Activated CD4-positive, alpha-beta T cell treated with anti-CD3 and anti-CD28 coated beads, Interleukin-2, amount 50 U/mL, for 16 hours (primary cell): ENCODE measurements at regions not wholly inside any gene's neighbourhood (a gene's known extent, or its start where the extent isn't known, plus 50 kb on each side); places are given as distances from the start of the nearest gene placed in this dataset.

Source experiments
- DNase-seq: peaks from one replicate; pipeline ENCODE4 v3.0.0-alpha.2; 2020

DNA sequence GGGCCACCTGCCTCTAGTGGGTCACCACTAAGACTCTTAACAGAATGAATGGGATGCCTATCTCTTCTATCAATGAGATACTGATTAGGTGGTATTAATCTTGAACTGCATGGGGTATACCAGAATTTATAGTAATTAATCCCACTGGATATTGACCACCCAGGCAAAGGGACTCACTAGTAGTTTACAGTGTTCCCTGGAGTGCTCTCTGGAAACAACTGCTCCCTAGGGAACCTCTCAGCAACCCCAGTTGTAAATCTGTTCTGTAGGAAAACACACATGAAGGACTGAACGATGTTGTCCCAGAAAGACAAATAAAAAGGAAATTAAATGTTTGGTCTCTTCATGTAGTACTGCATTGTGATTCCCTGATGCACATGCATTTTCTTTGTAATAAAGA is 430.5 kb downstream of the HLX start:
- no peak for DNase-seq

DNA sequence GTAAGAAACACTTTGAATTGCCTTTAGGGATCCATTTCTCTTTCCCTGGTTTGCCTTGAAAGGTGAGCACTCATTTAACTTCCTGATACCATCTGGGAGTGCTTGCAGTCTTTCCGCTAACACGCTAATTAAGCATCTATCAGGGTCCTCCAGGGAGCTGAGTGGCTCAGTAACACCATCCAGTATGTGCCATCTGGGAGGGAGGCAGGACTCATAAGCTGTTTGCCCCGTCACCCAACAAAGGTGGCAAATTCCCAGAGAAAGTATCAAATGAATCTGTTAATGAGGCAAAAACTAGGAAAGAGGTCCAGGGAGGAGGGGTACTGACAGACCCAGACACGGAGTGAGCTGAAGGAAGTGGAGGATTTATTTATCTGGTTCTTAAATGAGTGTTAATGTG is 430.9 kb downstream of the HLX start:
- no peak for DNase-seq

DNA sequence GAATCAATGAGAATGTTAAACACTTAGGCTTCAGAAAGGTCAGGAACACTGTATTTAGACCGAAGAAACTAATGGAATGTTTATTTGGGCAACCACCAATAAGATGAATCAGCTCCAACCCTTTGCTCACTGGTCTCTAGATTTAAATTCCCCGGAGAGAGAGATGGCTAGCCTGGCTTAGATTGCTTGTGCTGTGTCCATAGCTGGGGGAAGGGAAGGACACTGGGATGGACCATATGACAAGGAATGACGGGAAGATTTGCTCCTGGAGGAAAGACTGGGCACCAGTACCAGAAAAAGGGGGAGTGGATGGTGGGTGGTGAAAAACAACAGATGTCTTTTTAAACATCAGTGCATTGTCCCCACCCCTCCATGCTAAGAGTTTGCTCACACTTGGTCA is 426.6 kb downstream of the DUSP10 start:
- DNase-seq = no peak

DNA sequence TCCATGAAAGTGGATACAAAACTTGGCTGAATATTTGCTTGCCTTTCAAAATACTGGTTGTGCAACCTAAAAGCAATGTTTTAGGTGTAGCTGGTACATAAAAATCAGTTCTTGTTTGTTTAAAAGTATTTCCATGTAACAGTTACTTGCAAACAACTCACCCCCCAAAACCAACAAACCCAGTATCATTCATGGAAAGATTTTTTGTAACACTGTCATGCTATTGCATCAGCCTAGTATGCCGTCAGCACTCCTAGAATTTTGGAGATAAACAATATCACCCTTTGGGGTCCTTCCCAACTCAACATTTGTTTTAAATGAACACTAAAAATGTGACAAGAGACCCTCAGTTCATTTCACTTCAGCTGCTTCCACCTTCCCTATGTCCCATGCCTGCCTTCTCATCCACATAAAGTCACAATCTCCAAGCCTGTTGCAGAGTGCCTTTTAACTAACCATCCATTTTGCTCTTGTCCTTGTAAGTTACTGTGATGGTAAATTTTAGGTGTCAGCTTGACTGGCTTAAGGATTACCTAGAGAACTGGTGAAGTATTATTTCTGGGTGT is 425.3 kb downstream of the DUSP10 start:
- no peak for DNase-seq

DNA sequence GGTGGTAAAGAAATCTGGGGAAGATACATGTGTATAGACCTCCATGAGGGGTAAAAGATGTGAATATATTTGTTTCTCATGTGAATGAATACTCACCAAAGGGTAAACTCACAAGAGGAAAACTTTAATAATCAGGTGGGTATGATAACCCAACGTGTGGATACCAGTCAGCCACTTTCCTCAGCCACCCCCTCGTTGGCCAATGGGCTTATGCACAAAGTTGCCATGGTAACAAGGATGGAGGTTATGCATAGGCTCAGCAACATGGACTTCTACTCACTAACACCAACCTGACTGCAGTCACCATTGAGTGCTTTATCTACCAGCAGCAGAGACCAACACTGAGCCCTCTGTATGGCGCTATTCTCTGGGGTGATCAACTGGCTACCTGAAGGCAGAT is 424.4 kb downstream of the DUSP10 start:
- no peak for DNase-seq

DNA sequence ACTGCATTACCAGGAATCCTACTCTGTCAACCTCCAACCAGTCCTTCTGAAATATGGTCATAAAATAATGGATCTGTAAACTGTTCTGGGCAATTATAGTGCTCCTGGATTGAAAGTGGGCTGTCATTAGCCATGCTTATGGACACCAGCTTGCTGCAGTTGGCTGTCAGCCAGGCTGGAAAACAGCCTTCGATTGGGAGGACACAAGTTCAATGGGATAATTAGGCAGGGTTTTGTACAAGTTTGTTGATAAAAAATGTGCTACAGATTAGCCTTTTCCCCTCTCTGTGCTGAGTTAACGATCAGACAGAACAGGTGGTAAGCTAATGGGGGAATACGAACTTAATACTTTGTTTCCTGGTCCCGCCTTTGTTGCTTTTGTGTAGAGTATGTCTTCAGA is 413.9 kb downstream of the DUSP10 start:
- DNase-seq = no peak

DNA sequence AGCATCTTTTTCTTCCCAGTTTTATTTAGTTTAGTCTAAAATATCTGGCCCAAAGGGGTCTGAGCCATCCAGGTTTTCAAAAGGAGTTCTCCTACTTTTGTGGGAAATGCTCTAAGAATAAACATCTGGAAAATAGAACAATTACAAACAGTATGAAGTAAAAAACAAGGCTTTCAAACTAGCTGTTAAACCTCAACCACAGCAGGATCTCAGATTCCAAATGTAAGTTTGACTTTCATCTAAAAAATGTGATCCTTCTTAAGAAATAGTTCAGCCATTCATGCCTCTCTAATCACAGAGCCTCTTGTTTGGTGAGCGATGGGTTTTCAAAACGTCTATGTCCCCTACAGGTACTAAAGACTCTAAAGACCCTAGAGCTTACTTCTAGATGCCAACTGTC is 413.5 kb downstream of the DUSP10 start:
- DNase-seq = no peak

DNA sequence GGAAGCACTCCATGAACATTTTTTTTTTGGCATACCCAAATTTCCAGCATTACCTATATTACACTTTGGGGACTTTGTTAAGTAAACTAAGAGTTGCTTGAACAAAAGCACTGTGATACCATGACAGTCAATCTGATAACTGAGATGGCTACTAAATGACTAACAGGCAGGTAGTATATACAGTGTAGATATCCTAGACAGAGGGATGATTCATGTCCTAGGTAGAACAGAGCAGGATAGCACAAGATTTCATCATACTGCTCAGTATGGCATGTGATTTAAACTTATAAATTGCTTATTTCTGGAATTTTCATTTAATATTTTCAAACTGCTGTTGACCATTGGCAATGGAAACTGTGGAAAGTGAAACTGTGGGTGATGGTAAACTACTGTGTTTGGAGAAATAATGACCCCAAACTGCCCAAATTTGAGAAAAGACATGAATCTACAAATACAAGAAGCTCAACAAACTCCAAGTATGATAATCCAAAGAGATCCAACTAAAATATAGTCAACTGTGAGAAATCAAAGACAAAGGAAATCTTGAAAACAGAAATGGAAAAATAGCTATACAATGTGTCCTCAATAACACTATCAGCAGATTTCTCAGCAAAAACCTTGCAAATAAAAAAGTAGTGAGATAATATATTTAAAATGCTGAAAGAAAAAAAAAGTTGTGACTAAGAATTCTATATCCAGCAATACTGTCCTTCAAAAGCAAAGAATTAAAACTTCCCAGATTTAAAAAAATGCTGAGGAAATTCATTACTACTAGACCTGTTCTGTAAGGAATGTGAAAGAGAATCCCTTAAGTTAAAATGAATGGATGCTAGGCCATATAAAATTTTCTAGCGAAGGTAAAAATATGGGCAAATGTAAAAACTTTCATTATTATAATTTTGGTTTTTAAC is 410.4 kb downstream of the DUSP10 start:
- no peak for DNase-seq

DNA sequence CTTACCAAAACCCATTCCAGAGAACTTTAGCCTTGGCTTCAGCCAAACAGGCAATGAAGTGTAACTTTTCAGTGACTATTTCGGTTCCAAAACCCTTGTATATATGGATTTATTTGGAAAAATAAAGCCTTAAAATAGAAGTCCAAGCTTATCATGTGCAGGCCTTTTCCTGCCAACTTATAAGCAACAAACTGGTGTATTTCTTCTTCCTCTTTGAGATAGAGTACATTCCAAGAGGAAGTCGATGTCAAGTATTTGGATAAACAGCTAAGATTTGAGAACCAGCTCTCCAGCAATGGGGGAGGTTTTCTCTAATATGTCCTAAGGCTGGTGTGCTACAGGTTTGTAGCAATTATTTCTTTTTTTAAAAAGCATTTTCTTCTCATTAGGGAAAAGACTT is 407.8 kb downstream of the DUSP10 start:
- DNase-seq = no peak

DNA sequence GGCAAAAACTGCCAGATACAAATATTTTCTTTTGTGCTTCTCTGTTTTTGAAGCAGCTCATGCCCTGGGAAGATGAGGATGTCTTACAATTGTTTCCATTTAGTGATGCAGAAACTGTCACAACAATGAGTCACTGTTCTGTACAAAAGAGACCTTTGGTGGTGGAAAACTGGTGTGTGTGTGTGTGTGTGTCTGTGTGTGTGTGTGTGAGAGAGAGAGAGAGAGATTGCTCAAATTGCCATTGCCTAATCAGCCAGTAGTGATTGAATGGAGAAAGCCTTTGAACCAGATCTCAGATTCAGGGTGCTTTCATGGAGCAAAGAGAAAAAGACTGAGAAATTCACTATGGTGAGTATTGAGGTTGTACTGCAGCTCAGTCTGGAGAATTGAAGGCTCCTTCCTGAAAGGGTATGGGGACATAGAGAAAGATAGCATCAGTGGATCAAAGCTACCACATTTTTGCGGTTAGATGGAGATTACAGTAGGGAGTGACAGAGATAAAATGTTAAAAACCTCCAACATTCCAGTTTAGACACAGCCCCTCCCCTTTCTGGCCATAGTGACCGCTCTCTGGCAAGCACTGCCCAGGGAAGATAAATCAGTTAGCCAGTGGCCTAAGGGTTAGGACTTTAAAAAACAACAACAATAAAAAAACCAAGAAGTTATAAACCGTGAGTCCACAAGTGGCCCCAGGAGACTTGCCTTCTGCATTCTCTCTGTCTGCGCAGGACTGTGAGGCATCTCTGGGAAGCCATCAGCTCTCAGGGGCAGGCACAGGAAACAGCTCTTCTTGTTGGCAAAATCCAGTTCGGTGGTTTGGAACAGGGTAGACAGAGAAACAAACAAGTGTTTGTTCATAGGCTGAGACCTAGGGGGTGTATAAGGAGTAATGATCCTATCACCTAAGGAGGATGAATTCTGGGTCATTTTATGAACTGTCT is 406.5 kb downstream of the DUSP10 start:
- DNase-seq = no peak

DNA sequence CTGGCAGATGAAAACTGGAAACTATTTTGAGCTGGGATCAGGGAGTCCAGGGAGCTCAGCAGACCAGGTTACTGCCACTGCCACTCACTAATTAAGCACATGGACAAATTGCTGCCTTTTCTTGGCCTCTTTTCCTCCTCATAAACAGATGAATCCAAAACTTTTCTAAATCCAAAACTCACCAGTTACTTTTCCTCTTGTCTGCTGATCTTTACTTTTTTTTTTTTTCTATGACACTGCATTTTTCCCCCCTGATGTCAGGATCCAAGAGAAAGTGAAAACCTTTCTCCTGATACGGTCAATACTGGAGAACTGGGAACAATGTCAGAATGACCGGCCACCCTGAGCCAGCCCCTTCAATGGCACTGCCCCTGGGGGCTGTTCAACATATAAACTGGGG is 405.8 kb downstream of the DUSP10 start:
- no peak for DNase-seq

DNA sequence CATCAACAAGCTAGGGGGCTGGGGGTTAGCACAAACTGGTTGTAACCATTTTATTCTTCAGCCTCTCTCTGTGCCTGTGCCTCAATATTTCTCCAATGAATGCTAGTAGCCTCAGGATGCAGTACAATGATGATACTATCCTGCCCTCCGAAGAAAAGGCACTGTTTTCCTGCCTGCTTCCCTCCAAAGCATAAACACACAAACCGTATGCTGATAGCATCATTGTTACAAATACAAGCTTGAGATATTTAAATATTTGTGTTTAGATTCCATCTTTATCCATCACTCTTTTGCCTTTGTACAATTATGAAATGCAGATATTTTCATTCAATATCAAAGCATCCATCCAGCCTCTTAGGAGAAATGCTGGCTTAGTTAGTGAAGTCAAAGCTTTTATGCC is 404.8 kb downstream of the DUSP10 start:
- DNase-seq = no peak

DNA sequence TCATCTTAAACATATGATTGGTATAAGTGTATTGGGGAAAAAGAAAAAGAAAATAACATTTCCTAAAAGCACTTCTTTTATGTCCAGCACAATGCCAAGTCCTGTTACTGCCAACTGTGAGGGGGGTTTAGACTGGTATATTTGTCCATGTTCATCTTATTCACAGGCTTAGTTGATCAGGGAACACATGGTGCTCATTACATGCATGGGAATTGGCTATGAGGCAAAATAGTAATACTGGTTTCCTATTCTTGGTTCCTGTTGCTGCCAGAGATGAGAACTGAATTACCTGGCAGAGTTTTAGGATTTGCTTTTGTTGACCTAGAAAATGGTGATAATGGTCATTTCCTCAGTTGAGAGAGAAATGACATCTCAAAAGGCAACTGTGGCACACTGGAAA is 398.8 kb downstream of the DUSP10 start:
- no peak for DNase-seq

DNA sequence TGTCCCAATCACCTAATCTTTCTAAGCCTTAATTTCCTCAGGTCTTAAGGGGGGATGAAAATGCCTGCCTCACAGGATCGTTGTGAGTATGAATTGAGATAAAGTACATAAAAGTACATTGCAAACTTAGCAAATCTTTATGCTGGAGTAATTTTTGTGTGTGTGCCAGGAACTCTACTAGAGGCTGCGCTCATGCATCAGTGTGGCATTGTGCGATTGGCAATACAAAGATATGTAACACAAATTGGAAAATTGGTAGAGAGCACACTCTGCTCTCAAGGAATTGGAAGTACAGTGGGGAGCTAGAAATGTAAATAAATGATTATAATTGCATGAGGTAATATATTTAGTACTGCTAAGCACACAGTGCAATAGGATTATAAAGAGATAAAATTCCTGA is 398.3 kb downstream of the DUSP10 start:
- no peak for DNase-seq

DNA sequence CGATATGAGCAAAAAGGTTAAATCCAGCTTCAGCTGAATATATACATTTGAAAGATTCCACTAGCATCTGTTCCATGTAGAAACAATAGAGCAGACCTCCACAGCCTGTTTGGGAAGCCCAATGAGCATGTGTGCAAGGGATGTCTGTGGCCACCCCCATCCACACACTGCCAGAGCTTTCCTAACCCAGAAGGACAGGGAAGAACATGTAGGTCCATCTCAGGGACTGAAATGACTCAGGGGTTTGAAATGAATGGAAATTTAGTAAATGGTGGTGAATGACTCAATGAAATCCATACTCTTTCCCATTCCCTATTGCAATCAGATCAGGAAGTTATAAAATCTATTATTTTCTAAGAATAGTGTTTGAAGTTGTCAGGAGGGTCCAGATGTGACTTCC is 397.2 kb downstream of the DUSP10 start:
- no peak for DNase-seq

DNA sequence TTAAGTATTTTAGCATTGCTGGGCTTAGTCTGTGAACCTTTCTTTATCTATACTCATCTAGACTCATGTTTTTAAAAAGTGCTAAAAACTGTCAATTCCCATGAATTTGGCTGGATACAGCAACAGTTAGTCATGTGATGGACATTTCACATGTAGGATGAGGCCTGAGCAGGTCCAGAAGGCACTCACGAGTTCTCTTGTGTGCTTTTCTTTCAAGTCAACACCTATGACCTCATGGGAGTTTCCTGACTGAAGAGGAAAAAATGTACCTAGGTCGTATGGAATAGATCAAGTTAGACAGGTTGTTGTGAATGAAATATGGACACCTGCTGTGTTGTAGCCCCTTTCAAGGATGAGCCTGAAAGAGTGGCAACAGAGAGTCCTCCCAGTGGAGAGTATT is 394.2 kb downstream of the DUSP10 start:
- no peak for DNase-seq

DNA sequence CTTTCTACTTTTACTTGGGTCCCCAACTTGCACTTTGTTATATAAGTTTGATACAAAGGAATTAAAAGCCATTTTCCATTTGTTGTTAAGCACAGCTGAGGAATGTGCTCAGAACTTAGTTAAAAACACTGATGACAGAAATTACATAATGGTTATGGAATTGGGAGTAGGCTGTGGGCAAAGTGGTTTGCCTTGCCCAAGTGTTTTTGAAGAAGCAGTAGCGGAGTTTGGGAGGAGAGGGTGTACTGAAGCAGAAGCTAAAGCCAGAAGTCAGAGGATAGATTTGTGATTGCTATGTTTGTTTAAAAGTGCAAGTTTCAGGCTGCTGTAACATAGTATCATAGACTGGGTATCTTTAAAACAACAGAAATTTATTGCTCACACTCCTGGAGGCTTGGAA is 391.8 kb downstream of the DUSP10 start:
- DNase-seq = no peak

DNA sequence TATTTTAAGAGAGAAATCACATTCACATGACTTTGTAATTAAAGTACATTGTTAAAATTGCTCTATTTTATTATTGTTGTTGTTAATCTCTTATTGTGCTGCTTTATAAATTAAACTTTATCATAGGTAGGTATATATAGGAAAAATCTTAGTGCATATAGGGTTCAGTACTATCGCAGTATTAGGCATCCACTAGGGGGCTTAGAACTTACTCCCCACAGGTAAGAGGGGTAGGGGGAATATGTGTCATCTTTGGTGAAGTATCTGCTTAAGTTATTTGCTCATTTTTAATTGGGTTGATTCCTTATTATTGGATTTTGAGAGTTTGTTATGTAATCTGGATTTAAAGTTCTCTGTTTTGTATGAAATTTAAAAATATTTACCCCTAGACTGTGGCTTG is 385.2 kb downstream of the DUSP10 start:
- DNase-seq = no peak

DNA sequence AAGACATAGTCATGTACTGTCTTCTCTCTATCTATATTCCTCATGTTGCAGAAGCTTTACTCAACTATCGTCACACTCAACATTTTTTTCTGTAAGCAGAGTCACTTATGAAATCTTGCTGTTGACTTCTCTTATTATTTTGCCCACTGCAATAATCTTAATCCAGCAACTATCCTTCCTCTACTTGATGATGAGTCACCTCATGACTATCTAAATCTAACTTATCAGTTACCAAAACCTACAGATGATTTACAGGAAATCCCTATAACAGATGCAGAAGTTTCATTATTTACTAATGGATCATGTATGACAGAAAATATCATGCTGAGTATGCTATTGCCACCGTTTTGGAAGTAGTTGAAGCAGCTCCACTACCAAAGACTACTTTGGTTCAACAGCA is 378.9 kb downstream of the DUSP10 start:
- no peak for DNase-seq

DNA sequence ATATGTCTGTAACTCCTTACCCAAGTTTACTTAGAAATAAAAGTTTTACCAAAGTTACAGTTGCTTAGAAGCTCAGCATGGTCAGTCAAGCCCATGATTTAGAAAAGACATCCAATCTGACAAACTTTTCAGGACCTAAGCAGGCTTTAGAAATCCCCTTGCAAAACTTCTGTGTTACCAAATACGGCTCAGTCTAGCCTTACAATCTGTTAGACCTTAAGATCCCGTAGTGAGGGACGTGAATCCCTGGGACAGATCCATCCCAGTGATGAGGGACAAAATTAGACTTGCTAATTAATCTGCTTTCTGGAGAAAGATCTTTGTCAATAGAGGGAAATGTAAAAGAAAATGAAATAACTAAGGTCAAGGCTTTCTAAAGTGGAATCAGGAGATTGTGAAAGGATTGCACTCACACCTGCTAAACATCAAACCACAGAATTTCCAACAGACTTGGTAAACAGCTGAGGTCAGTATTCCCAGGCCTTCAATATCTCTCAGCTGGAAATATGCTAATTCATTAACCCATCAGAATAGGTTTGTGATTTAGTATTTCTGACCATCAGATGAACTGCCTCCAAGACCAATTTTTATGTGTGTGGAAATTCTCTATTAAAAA is 375.3 kb downstream of the DUSP10 start:
- no peak for DNase-seq

DNA sequence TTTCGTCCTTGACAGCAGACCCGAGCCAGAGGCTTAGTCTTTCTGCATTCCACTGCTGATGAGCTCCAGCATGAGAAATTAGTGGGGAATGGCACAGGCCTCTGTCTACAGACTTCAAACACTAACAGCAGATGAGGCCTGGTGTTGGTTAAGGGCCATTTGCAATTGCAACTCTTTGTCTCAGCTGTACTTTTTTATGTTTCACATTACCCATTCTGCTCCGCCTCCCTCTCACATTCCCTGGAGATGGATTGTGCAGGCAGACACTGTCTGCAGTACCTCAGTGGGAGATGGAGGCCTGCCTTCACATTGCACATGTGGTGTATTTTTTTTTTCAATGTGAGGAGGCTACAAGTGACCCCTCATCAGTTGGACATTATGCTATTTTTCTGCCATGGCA is 370.2 kb downstream of the DUSP10 start:
- no peak for DNase-seq

DNA sequence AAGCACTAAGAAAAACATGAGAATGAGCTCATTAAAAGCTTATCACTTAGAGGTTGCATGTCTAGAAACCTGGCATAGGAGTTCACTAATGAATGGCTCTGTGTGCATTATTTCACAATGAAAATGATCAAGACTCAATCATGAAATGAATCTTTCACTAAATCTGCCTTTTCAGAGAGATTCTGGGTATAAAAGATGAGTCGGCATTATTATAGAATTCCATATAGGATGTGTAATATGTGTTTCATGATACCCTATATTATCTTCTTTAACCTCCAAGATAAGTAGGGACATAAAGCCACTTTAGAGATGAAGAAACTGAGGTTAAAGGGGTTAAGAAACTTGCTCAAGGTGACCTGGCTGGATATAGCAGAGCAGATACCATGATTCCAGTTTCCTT is 368.1 kb downstream of the DUSP10 start:
- DNase-seq = no peak

DNA sequence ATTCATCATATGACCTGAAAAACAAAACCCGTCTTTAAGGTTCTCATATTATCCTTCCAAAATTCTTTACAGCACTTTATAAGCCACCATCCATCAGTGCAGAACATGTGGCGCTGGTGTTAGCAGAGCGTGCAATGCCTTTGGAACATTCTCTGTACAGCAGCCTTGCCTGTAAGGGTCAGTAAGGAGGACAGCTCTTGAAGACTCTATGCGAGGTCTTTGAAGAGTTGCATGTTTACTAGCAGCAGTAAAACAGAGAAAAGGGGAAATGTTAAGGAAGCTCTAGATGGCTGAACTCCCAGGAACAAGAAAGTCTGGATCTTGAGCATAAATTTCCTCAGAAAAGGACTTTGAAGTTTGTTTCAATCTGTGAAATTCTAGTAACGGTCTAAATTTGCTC is 365.6 kb downstream of the DUSP10 start:
- DNase-seq = no peak
